ENCODE measurements at regions not wholly inside any gene's neighbourhood (a gene's known extent, or its start where the extent isn't known, plus 50 kb on each side); places are given as distances from the start of the nearest gene placed in this dataset.

DNA sequence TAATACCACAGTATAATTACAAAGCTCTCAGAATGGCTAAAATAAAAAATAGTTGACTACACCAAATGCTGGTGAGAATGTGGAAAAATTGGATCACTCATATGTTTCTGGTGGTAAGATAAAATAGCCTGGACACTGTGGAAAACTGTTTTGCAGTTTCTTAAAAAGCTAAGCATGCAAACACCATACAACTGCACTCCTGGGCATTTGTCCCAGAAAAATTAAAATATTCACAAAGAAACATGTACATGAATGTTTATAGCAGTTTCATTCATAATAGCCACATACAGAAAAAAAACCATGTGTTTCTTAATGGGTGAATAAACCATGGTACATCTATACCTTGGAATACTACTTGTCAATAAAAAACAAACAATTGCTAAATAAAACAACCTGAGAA is 172.9 kb downstream of the AHR start:
- intact Hi-C loops (cut with DNase I) = no loop called here
- ATAC-seq (ENCODE audit: poor library complexity) (no peak), DNase-seq (no peak)

DNA sequence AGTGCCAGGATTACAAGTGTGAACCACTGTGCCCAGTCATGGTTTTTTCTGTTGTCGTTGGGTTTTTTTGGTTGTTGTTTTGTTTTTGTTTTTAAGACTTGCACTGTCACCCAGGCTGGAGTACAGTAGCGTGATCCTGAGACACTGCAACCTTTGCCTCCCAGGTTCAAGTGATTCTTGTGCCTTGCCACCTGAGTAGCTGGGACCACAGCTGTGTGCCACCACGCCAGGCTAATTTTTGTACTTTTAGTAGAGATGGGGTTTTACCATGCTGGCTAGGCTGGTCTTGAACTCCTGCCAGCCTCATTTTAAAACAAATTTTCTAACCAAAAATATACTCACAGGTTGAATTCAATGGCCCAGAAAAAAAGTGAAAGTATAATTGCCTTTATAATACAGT is 174.1 kb downstream of the AHR start:
- ATAC-seq (ENCODE audit: poor library complexity) = no peak
- intact Hi-C loops (cut with DNase I) = no loop called here
- DNase-seq = no peak

DNA sequence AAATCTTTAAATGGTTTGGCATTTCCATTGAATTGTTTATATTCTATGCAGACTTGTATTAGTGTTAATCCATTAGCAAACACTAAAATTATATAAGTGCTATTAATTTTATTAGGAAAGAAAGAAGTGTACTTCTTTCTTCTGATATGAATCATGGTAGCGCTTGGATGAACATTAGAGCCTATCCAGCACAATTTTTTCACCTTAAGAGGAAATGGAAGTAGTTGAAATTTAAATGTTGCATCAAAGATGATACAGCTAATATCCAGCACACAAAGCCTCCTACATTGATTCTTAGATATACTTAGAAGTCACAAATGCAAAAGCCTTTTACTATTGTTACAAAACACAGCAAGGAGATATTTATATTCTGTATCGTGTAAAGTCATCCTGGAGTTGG is 174.5 kb downstream of the AHR start:
- DNase-seq (no peak), ATAC-seq (ENCODE audit: poor library complexity) (no peak)
- intact Hi-C loops (cut with DNase I) = no loop called here

DNA sequence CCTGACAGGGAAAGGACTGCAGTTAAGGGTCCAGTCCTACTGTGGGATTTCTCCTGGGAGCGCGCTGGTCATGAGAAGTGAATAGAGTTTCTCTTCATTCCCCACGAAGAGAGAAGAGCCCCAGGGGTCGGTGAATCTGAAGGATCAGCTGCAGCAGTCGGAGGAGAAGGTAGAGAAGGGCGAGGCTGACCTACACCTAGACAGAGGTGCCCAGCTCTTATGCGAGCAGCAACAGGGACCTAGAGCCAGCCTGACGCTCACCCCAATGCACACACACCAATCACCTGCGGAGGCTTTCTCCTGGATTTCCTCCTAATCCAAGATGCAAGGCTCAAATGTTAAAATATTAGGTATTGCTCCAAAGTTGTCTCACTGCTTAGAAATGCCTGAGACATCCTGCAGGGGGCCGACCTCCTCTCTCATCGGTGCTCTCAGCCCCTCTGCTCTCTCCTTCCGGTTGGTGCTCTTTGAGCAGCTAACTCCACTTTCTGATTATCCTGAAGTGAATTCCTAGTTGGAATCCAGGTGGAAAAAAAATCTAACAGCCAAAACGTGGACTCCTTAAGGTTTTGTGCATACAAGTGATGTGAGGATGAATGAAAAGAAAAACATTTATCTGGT is 176.4 kb downstream of the AHR start:
- ATAC-seq (ENCODE audit: poor library complexity) = no peak
- no peak for DNase-seq
- intact Hi-C loops (cut with DNase I) = no loop called here

DNA sequence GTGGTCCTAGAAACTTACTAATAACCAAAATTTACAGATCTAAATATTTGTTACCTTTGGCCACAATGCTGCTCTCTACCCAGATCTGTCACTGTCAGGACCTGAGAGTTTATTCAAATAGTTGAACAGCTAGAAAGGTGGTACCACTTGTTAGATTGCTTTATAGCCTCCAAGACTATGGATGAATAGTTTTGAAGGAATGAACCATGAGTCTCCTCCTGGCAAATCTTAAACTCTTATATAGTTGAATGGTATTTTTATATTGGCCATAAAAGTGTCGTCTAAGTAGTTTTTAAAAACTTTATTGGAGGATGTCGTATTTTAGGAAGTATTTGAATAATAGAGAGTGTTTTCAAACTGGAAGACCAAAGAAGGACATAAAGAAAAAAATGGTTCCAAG is 178.7 kb downstream of the AHR start:
- ATAC-seq (ENCODE audit: poor library complexity) = no peak
- intact Hi-C loops (cut with DNase I) = no loop called here
- DNase-seq = no peak

DNA sequence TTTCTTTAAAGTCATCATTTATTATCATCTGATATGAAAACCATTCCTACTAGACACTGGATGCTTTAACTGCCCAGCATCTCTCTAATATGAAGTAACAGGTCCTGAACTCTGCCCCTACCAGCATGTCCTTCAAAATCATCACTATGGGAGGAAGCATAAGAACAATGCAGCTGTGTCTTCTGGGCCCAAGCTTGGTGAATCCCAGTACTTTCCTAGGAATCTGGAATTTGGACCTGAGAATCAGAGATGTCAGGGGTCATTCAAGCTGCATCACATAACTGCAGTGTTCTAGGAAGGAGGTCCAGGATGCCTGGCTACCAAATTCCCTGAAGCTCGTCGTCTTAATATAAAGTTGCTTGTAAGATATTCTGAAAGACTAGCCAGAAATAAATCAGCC is 182.7 kb downstream of the AHR start:
- no peak for DNase-seq
- intact Hi-C loops (cut with DNase I) = no loop called here
- ATAC-seq (ENCODE audit: poor library complexity) = no peak

DNA sequence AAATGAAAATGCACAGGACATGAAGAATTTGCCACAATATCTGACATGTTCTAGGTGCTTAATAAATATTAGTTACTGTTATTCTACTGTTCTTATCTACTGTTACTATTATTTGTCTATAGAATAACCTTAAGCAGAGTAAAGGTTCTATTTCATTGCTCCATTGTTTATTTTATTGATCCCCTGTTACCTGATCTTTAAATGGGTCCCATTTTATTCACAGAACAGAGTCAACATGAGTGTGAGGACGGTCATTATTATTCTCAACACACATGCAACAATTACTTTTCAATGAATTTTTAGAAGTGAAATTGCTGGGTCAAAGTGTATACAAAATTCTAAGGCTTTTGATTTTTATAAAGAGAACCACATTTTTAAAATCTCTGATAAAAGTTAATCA is 186.9 kb downstream of the AHR start:
- intact Hi-C loops (cut with DNase I) = no loop called here
- no peak for DNase-seq
- ATAC-seq (ENCODE audit: poor library complexity) = no peak

DNA sequence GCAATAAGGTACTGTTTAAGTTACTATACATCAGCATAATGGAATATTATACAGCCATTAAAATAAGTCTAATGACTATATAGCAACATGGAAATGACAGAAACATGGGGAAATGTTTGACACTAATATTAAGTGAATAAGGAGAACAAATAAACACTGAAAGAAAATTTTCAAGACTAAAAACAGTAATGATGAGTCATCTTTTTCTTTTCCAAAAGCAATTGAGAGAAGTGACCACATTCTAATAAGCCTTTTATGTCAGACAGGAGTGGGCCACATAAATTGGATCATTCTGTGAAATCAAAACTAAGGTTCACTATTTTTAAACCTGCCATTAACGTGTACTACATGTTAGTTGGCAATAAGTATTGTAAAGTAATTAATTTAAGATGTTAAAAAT is 187.5 kb downstream of the AHR start:
- intact Hi-C loops (cut with DNase I) = no loop called here
- DNase-seq (no peak), ATAC-seq (ENCODE audit: poor library complexity) (no peak)

DNA sequence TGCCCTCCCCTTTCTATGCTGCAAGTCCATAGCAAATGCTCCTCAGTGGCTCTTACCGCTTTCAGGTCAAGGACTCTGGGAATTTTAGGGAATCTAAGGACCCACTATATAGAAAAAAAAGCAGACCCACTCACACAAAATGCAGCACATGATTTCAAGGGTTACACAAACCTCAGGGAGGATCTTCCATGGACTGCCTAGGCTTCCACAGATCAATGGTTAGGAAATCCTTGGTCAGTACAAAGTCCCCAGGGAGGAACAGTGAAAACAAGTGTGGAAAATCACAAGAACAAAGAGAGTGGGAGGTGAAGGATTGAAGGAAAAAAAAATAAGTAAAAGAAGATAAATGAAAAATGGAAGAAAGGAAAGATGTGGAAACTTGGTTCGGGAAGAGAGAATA is 188.4 kb downstream of the AHR start:
- no peak for ATAC-seq (ENCODE audit: poor library complexity)
- no peak for DNase-seq
- intact Hi-C loops (cut with DNase I) = no loop called here

DNA sequence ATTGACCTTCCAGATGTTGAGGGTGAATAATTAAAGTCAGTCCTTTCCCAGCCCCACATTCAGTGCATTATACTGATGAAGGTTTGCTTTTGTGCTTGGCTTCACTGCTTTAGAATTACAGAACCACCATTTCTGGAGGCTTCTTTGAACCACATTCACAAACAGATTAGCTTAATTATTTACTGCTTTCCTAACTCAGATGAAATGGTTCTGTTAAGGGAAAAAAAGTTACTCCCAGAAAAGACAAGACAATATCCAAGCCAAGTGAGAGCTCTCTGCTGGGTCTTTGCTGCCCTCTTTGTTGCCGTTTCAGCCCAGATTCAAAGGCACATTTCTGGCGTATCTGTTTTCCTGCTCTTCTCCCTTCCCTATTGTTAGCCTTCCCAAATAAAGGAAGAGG is 188.9 kb downstream of the AHR start:
- intact Hi-C loops (cut with DNase I) = no loop called here

DNA sequence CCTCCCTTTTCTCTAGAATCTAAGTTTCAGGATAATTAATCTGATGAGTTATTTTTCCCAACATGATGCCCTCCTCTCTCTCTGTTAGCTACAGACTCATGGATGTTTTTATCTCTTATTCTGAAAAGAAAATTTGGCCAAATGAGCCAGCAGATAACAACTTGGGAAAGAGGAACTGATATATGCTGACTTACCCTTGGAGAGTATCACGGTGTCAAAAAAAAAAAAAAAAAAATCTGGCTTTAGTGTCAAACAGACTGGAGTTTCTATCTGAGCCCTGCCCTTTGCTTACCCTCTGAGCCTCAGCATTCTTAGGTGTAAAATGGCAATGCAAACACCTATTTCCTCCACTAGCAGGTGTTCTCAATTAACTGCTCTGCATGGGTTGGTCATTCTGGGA is 190.4 kb downstream of the AHR start:
- intact Hi-C loops (cut with DNase I) = no loop called here
- ATAC-seq (ENCODE audit: poor library complexity) (no peak), DNase-seq (no peak)

More for the DNA sequence above, 188.9 kb downstream of the AHR start:
- ATAC-seq (ENCODE audit: poor library complexity) = no peak
- DNase-seq = no peak

DNA sequence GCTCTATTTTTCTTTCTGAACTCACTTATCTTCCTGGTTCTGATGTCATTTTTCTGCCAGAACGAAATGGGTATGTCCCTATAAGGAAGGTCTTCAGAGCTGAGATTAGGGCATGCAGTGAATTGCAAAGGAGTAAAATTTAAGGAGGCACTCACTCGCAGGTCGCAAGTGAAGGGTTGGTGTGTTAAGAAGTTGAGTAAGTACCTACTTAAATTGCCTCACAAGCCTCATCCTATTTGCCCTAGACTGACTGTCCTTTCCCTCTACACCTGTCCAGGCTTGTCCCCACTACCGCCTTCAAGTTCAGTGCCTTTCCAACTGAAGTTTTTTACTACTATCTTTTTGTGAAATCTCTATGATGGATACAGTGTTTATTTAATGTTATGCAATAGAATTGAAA is 191.5 kb downstream of the AHR start:
- intact Hi-C loops (cut with DNase I) = no loop called here
- ATAC-seq (ENCODE audit: poor library complexity) = no peak
- DNase-seq = no peak

DNA sequence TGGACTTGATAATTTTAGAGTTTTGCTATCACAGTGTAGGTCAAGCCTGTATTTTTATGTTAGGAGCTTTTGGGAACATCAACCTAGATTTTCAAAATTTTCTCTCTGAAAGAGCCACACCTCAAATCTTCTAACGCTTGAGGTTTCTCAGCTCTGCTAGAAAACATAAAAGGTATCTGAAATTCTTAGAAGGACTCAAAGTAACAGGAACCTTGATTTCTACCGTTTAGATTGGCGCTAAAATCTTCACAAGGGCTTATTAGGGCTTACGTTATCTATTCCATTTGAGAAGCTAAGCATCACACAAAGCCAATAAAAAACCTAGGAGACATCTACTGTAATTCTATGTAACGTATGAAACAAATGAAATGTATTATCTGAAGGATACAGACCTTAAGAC is 192.4 kb downstream of the AHR start:
- no peak for ATAC-seq (ENCODE audit: poor library complexity)

DNA sequence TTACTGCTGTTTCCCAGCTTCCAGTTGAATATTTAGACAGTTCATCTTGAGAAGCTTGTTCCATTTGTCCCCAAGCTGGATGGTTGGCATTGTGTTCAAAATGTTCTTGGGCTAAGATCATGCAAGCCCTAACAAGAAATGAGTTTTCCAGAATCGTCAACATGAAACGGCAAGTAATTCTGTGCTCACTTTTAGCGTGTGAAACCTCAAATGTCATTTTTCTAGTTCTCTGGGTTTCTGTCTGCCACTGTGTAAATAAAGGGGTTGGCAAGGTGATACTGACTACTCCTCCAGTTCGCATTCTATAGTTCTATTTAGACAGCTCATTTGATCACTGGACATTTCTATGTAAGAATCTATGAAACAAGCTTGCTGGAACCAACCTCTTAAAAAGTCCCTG is 194.0 kb downstream of the AHR start:
- intact Hi-C loops (cut with DNase I) = no loop called here
- no peak for ATAC-seq (ENCODE audit: poor library complexity)
- no peak for DNase-seq

More for the DNA sequence above, 192.4 kb downstream of the AHR start:
- intact Hi-C loops (cut with DNase I) = no loop called here
- DNase-seq = no peak

DNA sequence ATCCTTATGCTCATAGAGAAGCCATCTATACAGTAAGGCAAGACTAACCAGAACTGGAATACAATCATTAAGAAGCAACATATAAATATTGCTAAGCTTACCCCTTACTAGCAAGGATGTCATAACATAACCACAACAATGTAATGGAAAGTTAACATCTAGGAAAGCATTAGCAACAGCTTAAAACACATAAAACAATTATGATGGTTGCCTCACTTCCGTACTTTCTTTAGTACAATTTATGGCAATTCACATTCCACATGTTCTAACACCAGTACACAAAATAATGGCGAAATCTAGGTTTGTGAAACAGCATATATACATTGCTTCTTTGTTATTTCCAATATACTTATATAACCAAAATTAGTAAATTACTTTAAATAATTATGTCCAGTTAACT is 195.0 kb downstream of the AHR start:
- intact Hi-C loops (cut with DNase I) = no loop called here
- ATAC-seq (ENCODE audit: poor library complexity) = no peak

DNA sequence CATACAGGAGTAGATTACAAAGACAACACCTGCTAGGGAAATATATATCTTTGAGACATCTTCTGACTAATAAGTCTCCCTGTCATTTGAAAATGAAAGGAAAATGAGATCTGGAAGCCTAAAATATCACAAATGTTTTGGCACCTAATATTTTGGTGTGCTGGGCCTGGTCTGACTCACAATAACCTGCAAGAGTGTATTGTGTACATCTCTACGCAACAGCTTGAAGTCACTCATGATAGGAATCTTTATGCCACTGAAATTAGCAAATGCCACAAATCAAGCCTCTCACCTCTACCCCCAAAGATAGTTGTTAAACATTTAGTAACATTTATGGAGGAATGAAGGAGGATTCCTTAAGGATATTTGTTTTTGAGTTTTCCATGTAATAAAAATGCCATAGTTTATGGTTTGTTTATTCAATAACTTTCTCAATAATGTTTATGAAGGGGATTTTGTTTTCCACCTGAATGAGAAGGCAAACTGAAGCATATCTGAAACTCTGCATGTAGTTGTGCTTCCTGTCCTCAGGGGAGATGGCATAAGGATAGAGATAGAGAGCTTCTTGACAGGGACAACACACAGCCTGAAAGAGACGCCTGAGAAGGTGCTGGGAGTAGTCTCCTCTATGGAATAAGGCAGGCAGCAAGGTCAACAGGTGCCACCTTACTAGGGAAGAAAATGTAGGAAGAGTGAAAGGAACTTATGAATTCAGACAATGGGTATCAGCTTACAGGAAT is 197.4 kb downstream of the AHR start:
- ATAC-seq (ENCODE audit: poor library complexity) (no peak), DNase-seq (no peak)
- intact Hi-C loops (cut with DNase I) = no loop called here

More for the DNA sequence above, 195.0 kb downstream of the AHR start:
- no peak for DNase-seq

DNA sequence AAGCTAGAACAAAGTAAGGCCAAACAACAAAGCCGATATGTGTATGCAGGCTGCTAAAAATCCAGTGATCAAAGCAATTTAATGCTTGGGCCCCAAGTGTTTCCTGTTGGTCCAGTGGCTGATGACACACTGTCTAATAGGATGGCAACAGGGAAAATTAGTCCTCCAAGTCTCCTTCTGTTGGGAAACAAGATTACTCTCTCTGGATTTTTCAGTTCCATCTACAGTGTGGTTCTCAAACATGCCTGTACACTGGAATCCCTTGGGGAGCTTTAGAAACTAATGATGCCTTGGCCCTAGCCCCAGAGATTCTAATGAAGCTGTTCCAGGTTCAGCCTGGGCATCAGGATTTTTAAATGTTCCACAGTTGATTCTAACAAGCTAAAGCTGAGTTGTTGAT is 198.7 kb downstream of the AHR start:
- DNase-seq (no peak), ATAC-seq (ENCODE audit: poor library complexity) (no peak)
- intact Hi-C loops (cut with DNase I) = no loop called here

DNA sequence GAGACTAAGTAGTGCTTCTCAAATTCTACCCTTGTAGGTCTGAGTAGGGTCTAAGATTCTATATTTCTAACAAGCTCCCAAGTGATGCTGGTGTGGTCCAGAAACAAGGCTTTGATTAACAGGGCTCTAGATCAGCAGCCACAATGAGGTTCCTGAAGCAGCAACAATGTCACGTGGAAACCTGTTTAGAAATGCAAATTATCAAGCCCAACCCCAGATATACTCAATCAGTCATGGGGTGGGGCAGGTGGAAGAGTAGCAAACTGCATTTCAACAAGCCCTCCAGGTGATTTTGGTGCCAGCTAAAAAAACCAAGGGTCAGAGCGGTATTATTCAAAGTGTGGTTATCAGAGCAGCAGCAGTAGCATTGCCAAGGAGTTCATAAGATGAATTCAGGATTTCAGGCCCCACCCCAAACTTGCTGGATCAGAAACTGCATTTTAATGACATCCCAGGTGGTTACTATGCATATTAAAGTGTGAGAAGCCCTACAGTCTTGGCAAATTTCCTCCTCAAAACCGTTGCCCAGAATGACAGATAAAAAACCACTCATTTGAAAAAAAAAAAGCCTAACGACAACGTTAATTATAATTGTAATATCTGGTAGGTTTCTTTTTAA is 199.2 kb downstream of the AHR start:
- no peak for ATAC-seq (ENCODE audit: poor library complexity)
- DNase-seq = no peak
- intact Hi-C loops (cut with DNase I) = no loop called here

DNA sequence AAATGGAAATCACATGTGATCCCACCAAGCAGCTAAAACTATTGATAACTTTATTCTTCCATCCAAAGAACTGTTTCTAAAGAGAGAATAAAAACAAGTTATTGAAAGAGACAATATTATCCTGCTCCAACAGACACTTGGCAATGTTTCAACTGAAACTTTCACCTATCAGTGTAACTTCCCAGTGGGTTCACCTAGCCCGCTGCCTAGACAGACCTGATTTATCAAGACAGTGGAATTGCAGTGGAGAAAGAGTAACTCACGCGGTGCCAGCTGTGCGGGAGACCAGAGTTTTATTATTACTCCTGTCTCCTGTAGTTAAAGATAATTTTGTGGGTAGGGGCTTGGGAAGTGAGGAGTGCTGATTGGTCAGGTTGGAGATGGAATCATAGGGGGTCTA is 199.8 kb downstream of the AHR start:
- intact Hi-C loops (cut with DNase I) = no loop called here
- no peak for ATAC-seq (ENCODE audit: poor library complexity)

DNA sequence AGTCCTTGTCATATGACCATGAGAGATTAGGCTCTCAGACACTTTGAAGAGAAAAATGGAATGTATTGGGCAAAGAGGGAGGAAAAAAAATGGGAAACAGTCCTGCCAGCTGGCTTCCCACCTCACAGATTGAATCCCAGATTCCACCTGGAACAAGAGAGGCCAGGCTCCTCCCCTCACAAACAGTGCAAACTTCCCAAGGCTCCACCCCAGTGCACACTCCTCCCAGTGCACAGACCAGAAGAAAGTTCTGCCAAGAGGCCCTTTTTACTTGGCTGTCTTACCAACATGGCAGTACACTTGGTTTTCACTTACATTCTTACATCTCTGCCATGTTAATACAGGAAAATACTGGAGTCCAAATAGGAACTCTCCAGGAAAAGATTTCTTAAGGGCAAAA is 202.3 kb downstream of the AHR start:
- ATAC-seq (ENCODE audit: poor library complexity) (no peak), DNase-seq (no peak)
- intact Hi-C loops (cut with DNase I) = no loop called here

More for the DNA sequence above, 199.8 kb downstream of the AHR start:
- DNase-seq = no peak
